Activated T-helper 9 cell treated with anti-CD3 and anti-CD28 coated beads, Interleukin-2, amount 50 U/mL, for 16 hours (primary cell): ENCODE measurements at regions not wholly inside any gene's neighbourhood (a gene's known extent, or its start where the extent isn't known, plus 50 kb on each side); places are given as distances from the start of the nearest gene placed in this dataset.
"Not testable (repeated sequence)": the region's sequence is repeated elsewhere in the genome, so short reads cannot be mapped to it uniquely, and the experiment has no call there.

Experiments used
- DNase-seq: peaks from one replicate; pipeline ENCODE4 v3.0.0-alpha.2; 2020; ENCODE audit warnings: low read depth

GRCh38 chr17:33564146-33564545, 271.1 kb upstream of the ASIC2 start:
- DNase-seq: no peak

DNA sequence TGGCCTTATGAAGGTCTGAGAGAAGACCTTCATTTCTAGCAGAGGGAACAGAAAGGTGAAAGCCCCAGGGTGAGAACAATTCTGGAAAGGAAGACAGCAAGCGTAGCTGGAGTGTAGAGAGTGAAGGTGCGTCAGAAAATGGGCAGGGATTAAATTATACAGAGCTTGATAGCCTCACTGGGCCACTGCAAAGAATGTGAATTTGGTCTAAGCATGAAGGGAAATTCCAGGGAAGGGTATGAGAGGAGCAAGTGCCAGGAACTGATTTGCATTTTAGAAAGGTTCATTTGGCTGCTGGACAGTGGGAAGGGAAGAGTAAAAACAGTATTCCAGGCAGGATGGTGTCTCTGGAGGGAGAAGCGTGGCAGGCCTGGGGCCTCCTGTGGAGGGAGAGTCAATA, 274.1 kb upstream of the ASIC2 start:
- DNase-seq: no peak

DNA sequence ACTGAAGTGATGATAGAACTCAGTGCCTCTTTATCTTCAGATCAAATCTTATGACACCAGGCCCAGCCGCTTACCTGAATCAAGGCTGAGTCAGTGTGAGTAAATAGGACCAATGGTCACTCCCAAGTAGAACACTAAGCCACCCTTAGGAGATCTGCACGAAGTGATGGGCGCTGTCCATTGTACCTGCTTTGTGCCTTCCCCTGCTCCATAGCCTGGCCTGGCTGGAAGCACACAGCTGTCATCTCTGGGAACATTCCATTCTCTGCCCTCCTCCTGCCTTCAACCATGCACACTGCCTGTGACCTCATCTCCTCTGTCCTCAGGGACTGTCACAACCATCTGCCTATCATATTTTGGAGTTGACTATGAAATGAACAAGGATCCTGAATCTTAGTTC, 279.5 kb upstream of the ASIC2 start:
- no peak for DNase-seq

DNA sequence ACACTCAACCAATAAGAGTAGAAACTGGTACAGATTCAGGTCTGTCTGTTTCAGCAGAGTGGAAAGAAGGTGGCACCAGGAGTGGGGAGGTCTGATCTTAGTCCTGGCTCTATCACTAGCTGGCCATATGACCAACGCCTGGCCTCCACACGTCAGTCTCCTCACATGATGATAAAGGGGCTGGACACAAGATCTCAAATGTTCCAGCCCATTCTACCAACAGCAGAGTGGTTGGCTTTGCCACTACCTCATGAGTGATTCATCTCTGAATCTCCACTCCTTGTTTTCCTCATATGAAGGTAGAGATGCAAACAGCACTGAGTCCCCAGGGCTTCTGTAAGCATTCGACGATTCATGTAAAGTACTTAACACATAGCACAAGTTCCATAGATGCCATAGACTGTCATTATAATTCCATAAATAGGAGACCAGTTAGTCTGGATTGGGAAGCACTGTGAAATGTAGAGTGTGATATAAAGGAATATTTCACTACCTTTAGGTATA, 281.9 kb upstream of the ASIC2 start:
- no peak for DNase-seq

- not testable (repeated sequence) for DNase-seq
Measured at GRCh38 chr17:33579740-33580139, 286.6 kb upstream of the ASIC2 start.

DNA sequence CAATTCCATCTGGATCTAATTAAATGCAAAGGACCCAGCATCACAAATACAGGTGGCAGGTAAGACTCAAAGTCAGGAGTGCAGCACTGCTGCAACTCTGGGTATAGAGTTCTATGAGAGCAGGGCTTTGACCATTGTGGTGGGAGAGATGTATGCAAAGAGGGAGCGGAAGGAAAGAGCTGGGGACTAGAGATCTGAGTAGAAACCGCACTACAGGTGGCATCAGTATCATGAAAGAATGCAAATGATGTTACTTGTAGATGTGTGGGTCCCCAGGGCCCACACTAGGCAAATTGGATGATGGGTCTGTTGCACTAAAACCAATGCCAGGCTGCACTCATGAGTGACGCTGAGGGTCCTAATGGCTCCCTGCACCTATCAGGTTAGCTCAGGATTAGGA, 287.1 kb upstream of the ASIC2 start:
- no peak for DNase-seq

- no peak for DNase-seq
Measured at GRCh38 chr17:33582661-33583060, 289.6 kb upstream of the ASIC2 start.

- no peak for DNase-seq
Measured at GRCh38 chr17:33583518-33584417, 290.7 kb upstream of the ASIC2 start.

DNA sequence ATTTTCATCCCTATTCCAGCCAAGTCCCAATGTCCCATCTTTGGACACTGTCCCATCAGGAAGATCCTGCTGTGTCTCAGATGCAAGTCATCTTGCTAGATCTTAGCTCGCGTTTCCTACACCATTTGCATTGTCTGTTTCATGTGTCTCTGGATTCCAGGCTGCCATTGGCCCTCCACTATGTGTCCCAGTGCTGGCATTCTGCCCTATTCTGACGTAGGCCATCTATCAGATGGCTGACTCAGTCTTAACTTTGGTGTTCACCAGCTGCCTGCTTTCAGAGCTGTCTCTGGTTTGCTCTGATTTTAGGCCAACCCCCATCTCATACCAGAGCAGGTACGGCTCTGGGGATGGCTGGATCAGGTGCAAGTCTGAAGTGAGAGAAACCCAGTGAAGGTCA, 300.9 kb upstream of the ASIC2 start:
- DNase-seq: no peak

DNA sequence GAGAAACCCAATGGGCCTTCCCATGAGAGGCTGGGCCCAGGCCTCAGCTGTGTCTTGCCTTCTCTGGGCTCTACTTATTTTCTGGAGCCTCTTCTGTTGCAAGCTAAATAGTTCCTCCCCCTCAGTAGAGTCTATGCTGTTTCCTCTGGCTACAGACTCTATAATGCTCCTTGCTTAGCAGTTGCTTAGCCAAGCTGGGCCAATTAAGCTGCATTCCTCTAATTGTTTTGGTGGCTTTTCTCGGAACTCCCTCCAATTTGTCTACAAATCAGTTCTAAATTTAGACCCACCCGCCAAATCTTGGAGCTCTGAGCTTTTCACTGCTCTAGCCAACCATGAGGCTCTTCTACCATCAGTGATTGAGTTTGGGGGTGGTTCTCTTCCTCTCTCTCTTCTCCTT, 302.7 kb upstream of the ASIC2 start:
- DNase-seq: no peak

GRCh38 chr17:33596899-33597298, 303.8 kb upstream of the ASIC2 start:
- no peak for DNase-seq

DNA sequence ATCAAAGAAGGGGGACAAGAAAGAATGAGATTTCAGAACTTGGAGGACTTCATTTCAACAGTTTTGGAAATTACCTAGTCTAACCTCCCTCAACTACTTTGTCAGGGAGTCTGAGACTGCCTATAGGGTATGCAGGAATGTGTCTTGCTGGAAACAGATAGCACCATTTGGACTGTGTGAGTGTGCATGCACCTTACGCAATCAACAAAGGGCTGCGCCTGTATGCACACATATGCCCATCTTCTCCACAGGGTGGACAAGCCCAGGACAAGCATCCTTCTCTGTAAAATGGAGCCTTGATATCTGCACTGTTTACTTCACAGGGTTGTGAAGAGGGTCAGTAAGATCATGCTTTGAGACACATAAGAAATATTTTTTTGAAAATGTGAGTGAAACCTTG, 305.7 kb upstream of the ASIC2 start:
- DNase-seq: no peak

DNA sequence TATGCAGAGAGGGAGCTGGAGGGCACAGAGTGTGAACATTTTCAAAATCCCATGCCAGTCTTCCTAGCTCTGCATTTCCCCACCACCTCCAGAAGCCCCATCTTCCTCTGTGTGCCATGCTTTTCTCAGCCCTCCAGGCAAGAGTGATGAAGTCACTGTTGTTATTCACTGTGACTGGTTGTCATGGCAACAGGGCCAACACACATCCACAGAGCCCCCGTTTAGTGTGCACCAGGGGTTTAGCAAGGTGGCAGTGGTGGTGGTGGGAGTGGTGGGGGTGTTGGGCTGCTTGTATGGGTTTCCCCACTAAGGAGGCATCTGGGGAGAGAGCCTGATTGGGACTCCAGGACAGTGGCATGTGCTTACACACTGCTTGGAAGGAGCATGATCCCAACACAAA, 309.9 kb upstream of the ASIC2 start:
- DNase-seq: no peak

DNA sequence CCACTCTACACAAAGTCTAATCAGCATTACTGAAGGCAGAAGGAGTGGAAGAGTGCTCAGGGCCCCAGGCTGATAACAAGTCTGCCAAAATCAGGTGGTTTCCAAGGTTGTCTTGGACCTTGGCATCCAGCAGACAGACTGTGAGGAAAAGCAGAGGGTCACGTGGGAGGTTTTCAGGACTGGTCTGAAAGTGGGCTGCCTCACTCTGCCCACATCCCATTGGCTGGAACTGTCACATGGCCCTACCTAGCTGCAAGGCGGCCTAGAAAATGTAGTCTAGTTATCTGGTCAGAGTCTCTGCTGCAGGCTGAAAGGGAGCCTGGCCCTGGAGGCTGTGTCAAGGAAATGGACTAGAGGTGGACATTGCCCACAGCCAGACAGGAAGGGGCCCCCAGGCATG, 310.7 kb upstream of the ASIC2 start:
- DNase-seq: no peak

GRCh38 chr17:33611532-33611931, 318.4 kb upstream of the ASIC2 start:
- DNase-seq: no peak

- no peak for DNase-seq
Measured at GRCh38 chr17:33615861-33616260, 322.8 kb upstream of the ASIC2 start.

DNA sequence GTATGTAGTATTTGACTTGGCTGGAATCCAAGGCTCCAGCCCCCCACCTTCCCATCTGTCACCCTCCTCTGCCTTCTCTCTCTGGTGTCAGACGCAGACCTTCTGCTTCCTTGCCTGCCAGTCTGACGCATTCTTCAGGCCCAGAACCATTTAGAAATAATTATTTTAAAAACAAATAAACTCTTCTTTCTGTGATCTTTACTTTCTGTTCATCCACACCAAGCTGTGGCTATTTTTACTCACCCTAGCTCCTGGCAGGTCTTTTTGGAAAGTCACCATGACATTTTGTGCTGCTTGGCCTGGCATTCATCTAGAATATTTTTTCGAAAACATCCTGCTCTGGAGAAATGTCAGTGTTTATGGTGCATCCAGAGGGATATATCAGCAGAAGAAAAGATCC, 330.7 kb upstream of the ASIC2 start:
- DNase-seq: no peak

DNA sequence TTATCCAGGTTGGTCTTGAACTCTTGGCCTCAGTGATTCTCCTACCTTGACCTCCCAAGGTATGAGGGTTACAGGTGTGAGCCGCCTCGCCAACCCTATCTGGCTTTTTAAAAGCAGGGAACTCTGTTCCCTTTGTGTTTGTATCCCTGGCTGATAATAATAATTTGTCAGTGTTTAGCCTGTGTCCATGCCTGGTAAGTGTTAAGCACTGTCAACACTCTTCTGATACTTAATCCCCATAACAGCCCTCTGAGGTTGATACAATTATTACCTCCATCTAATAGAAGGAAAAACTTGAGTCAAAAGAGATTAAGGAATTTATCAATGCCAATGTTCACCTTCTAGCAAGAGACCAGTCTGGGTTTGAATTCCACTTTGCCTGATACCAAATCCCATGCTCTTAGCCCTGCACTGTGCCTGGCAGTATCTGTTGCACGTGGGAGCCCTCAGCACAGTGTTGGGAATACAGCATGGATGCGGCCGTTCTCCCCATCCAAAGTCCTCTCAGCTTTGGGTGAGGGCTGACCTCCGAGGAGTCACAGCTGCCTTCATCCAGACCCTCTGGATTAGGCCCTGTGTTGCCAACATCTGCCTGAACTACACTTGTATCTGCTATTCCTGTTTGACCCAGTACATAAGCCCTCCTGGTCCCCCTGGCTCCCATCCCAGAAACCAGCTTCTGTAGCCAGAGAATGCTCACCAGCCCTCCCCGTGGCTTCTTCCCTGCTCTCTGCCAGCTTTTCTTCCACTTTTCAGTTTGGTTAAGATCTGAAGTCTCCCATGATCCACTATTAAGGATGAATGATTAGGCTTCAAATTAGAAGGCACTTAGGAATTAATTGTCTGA, 335.6 kb upstream of the ASIC2 start:
- no peak for DNase-seq

GRCh38 chr17:33633446-33633845, 340.4 kb upstream of the ASIC2 start:
- DNase-seq: no peak

DNA sequence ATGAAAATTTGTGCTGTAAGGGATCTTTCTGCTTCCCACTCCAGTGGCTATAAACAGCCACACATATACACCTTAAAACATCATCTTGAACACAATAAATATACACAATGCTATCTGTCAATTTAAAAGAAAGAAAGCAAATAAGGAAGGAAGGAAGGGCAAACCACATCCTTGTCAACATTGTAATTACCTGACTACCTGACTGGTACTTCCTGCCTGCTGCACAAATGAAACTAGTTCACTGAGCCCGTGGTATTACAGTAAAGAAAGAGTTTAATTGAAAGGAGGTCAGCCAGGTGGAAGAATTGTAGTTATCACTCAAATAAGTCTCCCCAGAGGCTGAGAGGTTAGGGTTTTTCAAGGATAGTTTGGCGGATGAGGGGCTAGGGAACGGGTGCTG, 344.4 kb upstream of the ASIC2 start:
- no peak for DNase-seq

- DNase-seq: no peak
Measured at GRCh38 chr17:33639103-33639880, 346.2 kb upstream of the ASIC2 start.

- no peak for DNase-seq
Measured at GRCh38 chr17:33640629-33641028, 347.5 kb upstream of the ASIC2 start.
